Activated effector memory CD4-positive, alpha-beta T cell treated with anti-CD3 and anti-CD28 coated beads, Interleukin-2, amount 50 U/mL, for 16 hours (primary cell): ENCODE measurements at regions not wholly inside any gene's neighbourhood (a gene's known extent, or its start where the extent isn't known, plus 50 kb on each side); places are given as distances from the start of the nearest gene placed in this dataset.
"Not testable (repeated sequence)": the region's sequence is repeated elsewhere in the genome, so short reads cannot be mapped to it uniquely, and the experiment has no call there.

Experiments used
- DNase-seq: peaks from one replicate; pipeline ENCODE4 v3.0.0-alpha.2; 2020

DNA sequence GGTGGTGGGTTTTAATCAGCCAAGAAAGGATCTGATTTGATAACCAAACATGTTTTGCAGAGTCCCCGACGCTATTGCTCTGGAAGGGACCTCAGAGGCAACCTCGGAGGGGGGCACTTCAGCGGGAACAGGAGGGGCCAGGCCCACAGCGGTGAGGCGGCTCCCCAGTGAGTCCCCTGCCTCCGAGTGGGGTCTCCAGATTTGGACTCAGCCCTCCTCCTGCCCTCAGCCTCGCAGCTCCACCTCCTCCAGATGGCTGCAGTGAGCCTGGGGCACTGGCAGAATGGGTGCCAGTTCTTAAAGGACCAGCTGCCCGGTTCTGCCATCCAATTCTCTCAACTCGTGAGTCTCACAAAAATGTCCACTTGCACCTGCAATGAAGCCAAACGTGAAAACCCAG lies 61.0 kb upstream of the NANOS1 start:
- DNase-seq = no peak

DNA sequence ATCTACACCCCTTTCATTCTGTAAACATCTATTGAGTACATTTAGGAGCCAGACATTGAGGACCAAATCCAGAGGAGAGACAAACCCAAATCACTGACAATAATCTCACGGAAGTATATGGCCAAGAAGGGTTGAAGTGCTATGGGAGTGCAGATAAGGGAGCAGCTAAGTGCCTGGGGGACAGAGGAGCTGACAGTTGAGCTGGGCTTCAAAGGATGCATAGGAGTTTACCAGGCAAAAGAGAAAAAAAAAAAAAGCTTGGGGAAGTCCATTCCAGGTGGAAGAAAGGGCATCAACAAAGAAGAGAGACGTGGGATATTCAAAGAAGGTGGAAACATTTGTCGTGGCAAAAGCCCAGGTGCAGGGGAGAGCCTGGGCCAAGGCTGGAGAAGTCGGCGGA lies 60.5 kb upstream of the NANOS1 start:
- no peak for DNase-seq

- DNase-seq = no peak
Observed at GRCh38 chr10:118970770-118971169, 58.7 kb upstream of the NANOS1 start.

- no peak for DNase-seq
Observed at GRCh38 chr10:118971187-118971586, 58.3 kb upstream of the NANOS1 start.

GRCh38 chr10:118971876-118972275 lies 57.6 kb upstream of the NANOS1 start:
- no peak for DNase-seq

- DNase-seq = no peak
Observed at GRCh38 chr10:118973744-118974143, 55.8 kb upstream of the NANOS1 start.

- no peak for DNase-seq
Observed at GRCh38 chr10:118974951-118975350, 54.6 kb upstream of the NANOS1 start.

DNA sequence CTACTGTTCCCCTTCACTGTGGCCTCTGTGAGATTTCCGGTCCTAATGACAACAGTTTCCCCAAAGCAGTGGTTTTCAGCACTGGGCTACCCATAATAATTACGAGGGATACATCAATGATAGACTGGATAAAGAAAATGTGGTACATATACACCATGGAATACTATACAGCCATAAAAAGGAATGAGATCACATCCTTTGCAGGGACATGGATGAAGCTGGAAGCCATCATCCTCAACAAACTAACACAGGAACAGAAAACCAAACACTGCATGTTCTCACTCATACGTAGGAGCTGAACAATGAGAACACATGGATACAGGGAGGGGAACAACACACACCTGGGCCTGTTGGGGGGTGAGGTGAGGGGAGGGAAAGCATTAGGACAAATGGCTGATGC lies 53.3 kb upstream of the NANOS1 start:
- not testable (repeated sequence) for DNase-seq

GRCh38 chr10:118977022-118977599 lies 52.4 kb upstream of the NANOS1 start:
- no peak for DNase-seq

GRCh38 chr10:118977835-118978234 lies 51.7 kb upstream of the NANOS1 start:
- no peak for DNase-seq

DNA sequence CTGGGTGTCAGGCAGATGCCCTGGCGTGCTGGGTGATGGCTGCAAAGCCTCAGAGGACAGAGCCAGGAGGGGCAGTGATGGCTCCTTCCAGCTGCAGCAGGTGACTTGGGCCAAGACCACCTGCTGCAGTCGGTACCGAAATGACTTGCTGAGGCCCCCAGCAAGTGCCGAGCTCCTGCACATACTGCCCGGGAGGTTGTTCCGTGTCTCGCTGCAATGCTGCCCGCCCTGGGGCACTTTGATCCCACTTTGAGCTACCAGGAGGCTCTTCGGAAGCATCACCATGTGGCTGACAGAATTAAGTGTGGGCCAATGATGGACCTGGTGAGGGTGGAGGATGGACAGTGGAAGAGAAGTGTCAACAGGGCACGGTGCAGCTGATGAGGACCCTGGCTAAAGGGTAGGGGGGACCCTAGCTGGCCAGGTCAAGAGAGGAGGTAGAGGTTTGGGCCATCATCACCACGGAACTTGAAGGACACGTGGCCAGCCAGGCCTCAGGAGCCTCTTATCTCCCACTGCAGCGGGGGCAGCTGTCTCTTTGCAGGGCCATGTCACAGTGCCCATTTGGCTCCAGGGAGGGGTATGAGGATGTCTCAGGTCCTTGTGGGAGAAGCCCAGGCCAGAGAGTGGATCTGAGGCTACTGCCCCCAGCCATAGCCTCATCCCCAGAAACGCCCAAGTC lies 51.1 kb upstream of the NANOS1 start:
- DNase-seq = no peak

GRCh38 chr10:118978998-118979350 lies 50.5 kb upstream of the NANOS1 start:
- no peak for DNase-seq

GRCh38 chr10:118979661-118980060 lies 49.9 kb upstream of the NANOS1 start:
- DNase-seq = no peak
